Pancreas (tissue), 10 donors: ENCODE measurements at regions not wholly inside any gene's neighbourhood (a gene's known extent, or its start where the extent isn't known, plus 50 kb on each side); places are given as distances from the start of the nearest gene placed in this dataset.

ENCODE experiments used
- ATAC-seq, 4 donors: fragments of 200-7000 bp; cut with Tn5 transposase; one replicate each; pipeline versions ENCODE4 v1.8.0 to v1.9.1; 2020; ENCODE audit warnings: mild to moderate bottlenecking in 4 of 4, moderate library complexity in 4 of 4
- DNase-seq, 6 donors: peaks; one replicate each; pipeline ENCODE4 v3.0.0-alpha.2; 2020
- FAIRE-seq: peaks from 2 replicates; lab custom pipeline; 2012; peaks lifted over from hg19 to GRCh38; lab: Jason Lieb, UNC
- H3K27ac ChIP-seq, 4 donors: fragments of 200-600 bp; sonication (generic); 1 replicate in 3 of 4; 2 replicates in 1 of 4; pipeline versions ENCODE4 v1.5.0 to v1.8.0; 2020
- H3K27me3 ChIP-seq, 4 donors: fragments of 200-600 bp; one replicate each; pipeline ENCODE4 v1.8.0; 2021
- H3K36me3 ChIP-seq, 3 donors: fragments of 200-600 bp; sonication (generic) in 1 of 3; one replicate each; pipeline versions ENCODE4 v1.5.0 to v1.8.0; 2020 to 2021
- H3K4me1 ChIP-seq, 3 donors: fragments of 200-600 bp; one replicate each; pipeline ENCODE4 v1.8.0; 2021
- H3K4me3 ChIP-seq, 4 donors: fragments of 200-600 bp; sonication (generic) in 2 of 4; one replicate each; pipeline versions ENCODE4 v1.5.0 to v1.8.0; 2020 to 2021
- H3K9me3 ChIP-seq, 4 donors: fragments of 200-600 bp; one replicate each; pipeline ENCODE4 v1.8.0; 2021
- WGBS, 2 donors: extraction: QIAGEN DNeasy Blood & Tissue Kit; methylation state at CpG; one replicate each; pipeline ENCODE4 v1.1.7; 2013; 5-methylcytosine and 5-hydroxymethylcytosine counted together
- intact Hi-C, 3 donors: fragments of 100-400 bp; cut with DNase I; formaldehyde crosslinking; loops; one replicate each; pipeline versions ENCODE4 v1.11.1 to v1.14.2; 2022
- TF ChIP-seq, protein P1 (sequence below), 4 donors: fragments of 200-600 bp; sonication (generic) in 3 of 4; IDR thresholded peaks; one replicate each; pipeline versions ENCODE4 v1.5.0 to v1.8.0; 2021; ENCODE audit warnings: antibody characterized with exemption in 4 of 4
- donor health status: healthy with polysubstance abuse.
- donor health status: DM: no; HTN: no; CAD: no; lungs with moderate emphysema.
- donor health status: DM: no; HTN: no; CAD: no.
- donor health status: control.
- donor health status: control.
- donor health status: Bipolar disorder and iron deficiency.
- donor health status: DM: yes; HTN: yes; CAD: no.
- donor health status: DM: no; HTN: no; CAD: no.
- donor health status: DM: no; HTN: no; CAD: no.
- donor health status: DM: yes; HTN: yes; CAD: no.

DNA sequence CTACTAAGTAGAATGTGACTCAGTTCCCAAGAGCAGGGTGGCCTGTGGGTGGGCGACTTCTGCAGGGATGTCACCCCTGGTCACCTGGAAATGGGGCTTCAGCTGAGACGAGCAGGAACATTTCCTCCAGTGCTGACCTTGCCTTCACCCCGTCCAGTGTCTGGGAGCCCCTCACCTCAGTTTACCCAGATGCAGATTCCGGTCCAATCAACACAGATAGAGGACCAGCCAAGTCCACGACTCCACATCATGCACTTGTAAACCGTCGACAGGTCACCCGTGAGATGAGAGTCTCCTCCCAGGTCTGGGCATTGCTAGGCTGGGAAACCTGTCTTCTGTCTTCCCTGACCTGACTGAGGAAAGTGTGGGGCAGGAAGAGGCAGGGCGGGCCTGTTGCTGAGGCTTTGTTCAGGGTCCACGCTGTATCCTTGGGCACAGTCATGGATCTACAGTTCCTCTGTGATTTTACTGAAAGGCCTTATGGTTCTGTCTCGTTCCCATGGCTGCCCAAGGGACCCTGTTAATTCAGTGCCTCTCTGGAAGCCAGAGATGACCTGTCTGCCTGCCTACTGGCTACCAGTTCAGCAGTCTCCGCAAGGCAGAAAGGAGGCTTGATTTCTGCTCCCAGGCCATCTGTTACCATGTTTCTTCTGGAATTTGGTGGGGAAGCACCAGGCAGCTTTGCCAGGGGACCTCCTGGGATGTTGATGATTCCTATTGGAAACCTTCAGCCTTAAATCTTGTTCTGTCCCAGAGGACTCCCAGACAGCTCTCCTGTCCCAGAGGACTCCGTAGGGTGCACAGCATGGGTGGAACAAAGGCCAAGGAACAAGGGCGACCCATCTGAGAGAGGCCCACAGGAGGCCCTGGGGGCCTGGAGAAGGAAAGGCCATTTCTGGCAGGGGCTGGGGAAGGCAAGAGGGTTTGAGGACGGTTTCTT, 288.5 kb upstream of the RTL1 start:
- DNase-seq = peak in 1 of 6 donors; percentile 8
- FAIRE-seq = no peak
- WGBS, 2 donors = 77 to 80% methylated on average over 15 of the region's 15 CpGs
- intact Hi-C loops = no loop called here
- Histone ChIP-seq H3K27ac (no peak overlapping the region), H3K4me1 (no peaks in the 10 kb centered on the region), H3K36me3 (no peaks in the 10 kb centered on the region), H3K9me3 (no peaks in the 10 kb centered on the region), H3K4me3 (no peak overlapping the region), H3K27me3 (no peaks in the 10 kb centered on the region)
- TF ChIP-seq, protein P1, sequence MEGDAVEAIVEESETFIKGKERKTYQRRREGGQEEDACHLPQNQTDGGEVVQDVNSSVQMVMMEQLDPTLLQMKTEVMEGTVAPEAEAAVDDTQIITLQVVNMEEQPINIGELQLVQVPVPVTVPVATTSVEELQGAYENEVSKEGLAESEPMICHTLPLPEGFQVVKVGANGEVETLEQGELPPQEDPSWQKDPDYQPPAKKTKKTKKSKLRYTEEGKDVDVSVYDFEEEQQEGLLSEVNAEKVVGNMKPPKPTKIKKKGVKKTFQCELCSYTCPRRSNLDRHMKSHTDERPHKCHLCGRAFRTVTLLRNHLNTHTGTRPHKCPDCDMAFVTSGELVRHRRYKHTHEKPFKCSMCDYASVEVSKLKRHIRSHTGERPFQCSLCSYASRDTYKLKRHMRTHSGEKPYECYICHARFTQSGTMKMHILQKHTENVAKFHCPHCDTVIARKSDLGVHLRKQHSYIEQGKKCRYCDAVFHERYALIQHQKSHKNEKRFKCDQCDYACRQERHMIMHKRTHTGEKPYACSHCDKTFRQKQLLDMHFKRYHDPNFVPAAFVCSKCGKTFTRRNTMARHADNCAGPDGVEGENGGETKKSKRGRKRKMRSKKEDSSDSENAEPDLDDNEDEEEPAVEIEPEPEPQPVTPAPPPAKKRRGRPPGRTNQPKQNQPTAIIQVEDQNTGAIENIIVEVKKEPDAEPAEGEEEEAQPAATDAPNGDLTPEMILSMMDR (IDR thresholded peaks at IDR 0.05) = no peak
- no peak for ATAC-seq

DNA sequence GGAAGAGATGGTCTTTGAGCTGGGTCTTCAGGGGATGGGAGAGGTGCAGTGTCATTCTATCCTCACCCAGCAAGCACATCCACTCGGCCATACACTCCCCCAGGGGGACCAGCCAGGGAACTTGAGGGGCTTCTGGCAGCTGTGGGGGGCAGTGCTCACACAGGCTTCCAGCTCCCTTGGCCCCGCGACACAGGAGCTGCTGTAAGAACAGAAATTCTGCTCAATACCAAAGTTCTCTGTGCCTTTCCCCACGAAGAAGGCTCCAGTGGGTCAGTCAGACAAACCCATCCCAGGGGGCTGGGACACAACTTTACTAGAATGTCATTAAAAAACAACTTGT, 289.1 kb upstream of the RTL1 start:
- WGBS, 2 donors = 71 to 91% methylated on average over 4 of the region's 4 CpGs
- FAIRE-seq (no peak), DNase-seq (peak in 1 of 6 donors; percentile 5), ATAC-seq (no peak)
- TF ChIP-seq, protein P1 (IDR thresholded peaks at IDR 0.05) = no peak
- intact Hi-C loops = no loop called here
- H3K4me1 ChIP-seq = no peaks in the 10 kb centered on the region
- H3K36me3 ChIP-seq = no peaks in the 10 kb centered on the region
- no peaks in the 10 kb centered on the region for H3K27me3 ChIP-seq
- no peaks in the 10 kb centered on the region for H3K9me3 ChIP-seq
- no peak overlapping the region for H3K27ac ChIP-seq
- no peak overlapping the region for H3K4me3 ChIP-seq

DNA sequence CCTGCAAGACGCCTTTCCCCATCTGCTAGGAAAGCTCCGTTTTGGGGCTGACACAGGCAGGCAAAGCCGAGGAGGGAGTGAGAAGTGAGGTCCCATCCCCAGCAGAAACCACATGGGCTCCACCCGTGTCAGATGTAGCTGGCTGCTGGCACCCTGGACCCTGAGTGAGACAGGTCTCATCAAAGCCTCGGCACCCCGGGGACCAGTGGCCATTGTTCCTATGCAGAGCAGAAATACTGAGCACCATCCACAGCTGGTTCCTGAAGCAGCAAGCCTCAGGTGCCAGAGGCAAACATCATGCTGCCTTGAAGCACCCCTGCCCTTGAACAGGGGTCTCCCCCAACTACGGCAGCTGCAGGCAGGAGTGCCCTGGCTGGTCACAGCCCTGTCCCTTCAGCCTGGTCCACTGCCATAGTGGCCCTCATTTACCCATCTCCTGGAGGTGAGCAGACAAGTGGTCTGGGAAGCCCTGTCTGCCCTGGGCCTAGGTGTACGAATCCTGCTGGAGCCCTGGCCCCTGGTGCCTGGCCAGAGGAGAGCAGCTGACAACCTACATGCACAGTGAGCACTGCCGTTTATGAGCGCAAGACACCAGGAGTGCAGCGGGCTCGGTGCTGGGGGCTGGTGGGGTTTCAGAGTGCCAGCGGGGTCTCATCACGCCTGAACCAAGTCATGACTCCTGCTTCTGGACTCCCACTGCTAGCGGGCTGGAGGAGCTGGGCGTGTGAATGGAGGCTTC, 289.8 kb upstream of the RTL1 start:
- intact Hi-C loops = no loop called here

DNA sequence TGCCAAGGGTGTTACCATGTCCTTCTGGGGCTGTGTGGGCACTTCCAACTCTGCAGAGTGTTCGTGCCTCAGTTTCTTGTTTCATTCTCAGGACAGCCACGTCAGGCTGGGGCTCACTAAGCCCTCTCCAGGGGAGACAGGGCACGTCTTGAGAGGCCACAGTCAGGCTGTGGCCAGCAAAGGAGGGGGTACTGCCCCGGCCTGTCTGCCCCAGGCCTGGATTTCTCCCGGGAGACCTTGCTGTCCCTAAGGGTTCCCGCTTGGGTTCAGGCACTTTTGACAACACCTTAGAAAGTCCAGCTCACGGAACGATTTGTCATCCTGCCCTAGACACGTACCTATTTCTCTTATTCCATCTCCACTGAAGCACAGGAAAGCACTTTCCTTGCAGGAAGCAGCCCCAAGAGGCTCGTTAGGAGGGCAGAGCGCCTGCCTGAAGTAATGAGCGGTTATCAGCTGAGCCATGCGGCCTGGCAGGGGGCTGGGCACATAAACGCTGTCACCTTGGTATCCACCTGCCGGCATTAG, 290.4 kb upstream of the RTL1 start:
- TF ChIP-seq, protein P1 (IDR thresholded peaks at IDR 0.05) = no peak
- DNase-seq = peak in 1 of 6 donors; percentile 6
- H3K36me3 ChIP-seq = no peaks in the 10 kb centered on the region

More for the DNA sequence above, 289.8 kb upstream of the RTL1 start:
- TF ChIP-seq, protein P1 (IDR thresholded peaks at IDR 0.05) = no peak
- no peaks in the 10 kb centered on the region for H3K36me3 ChIP-seq
- H3K27ac ChIP-seq = no peak overlapping the region
- no peak for ATAC-seq
- no peaks in the 10 kb centered on the region for H3K4me1 ChIP-seq
- no peak overlapping the region for H3K4me3 ChIP-seq
- 83 to 89% methylated on average over 16 of the region's 16 CpGs for WGBS, 2 donors
- no peak for FAIRE-seq
- DNase-seq = peak in 1 of 6 donors; percentile 6
- H3K9me3 ChIP-seq = no peaks in the 10 kb centered on the region
- H3K27me3 ChIP-seq = no peaks in the 10 kb centered on the region

More for the DNA sequence above, 290.4 kb upstream of the RTL1 start:
- ATAC-seq = no peak
- Histone ChIP-seq H3K27ac (no peak overlapping the region), H3K4me1 (no peaks in the 10 kb centered on the region), H3K9me3 (no peaks in the 10 kb centered on the region), H3K4me3 (no peak overlapping the region), H3K27me3 (no peaks in the 10 kb centered on the region)
- WGBS, 2 donors = 59 to 60% methylated on average over 15 of the region's 15 CpGs
- no peak for FAIRE-seq
- intact Hi-C loops = no loop called here
